ENCODE measurements at regions not wholly inside any gene's neighbourhood (a gene's known extent, or its start where the extent isn't known, plus 50 kb on each side); places are given as distances from the start of the nearest gene placed in this dataset.

GRCh38 chr22:22388090-22388489 is 120.5 kb downstream of the ZNF280B start:
- Histone ChIP-seq H3K27ac (no peak overlapping the region), H3K36me3 (no peaks in the 10 kb centered on the region), H3K27me3 (peaks cover 34% of the 10 kb centered on the region), H3K4me1 (no peaks in the 10 kb centered on the region), H3K4me3 (no peak overlapping the region), H3K9me3 (no peaks in the 10 kb centered on the region)
- TF ChIP-seq CTCF (IDR thresholded peaks at IDR 0.05) (no peak), EP300 (IDR thresholded peaks at IDR 0.05; ENCODE audit: low read depth) (no peak), POLR2A (IDR thresholded peaks at IDR 0.05) (no peak), POLR2AphosphoS5 (IDR thresholded peaks at IDR 0.05) (no peak)
- WGBS, 2 donors (ENCODE audit: low coverage in 1 of 2): 61% methylated on average over 5 of the region's 5 CpGs; no CpG with 5 or more reads in 1 of the 2 donors
- intact Hi-C loops (cut with DNase I; ENCODE audit: low total_unique reads) (no loop called here), in situ Hi-C loops (cut with MboI; ENCODE audit: low pct_ligation_motif_present in 1 of 4, low pct_unique_long_range_greater_than_20kb in 1 of 4, low sequenced_read_pairs in 3 of 4) (no loop called here)
- no peak for DNase-seq

DNA sequence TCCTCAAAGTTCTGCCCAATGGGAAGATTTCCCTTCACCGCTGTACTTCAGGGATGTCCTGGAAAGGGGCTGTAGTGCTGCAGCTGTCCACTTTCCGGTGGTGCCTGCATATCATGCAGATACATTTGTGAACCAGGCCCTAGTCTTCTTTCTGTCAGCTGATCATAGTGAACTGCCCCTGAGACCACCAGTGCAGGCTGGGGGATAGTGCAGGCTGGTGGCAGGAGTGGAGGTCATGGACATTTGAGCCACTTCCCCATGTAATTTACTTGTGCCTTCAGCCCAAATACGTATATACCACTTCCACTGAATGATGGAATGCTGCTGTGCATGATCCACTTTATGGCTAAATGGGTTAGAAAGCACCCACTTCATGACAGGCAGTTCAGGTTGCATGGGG is 120.0 kb downstream of the ZNF280B start:
- Histone ChIP-seq H3K27ac (no peak overlapping the region), H3K27me3 (peaks cover 31% of the 10 kb centered on the region), H3K4me1 (no peaks in the 10 kb centered on the region), H3K4me3 (no peak overlapping the region), H3K9me3 (no peaks in the 10 kb centered on the region), H3K36me3 (no peaks in the 10 kb centered on the region)
- intact Hi-C loops (cut with DNase I; ENCODE audit: low total_unique reads): no loop called here
- no peak for DNase-seq
- in situ Hi-C loops (cut with MboI; ENCODE audit: low pct_ligation_motif_present in 1 of 4, low pct_unique_long_range_greater_than_20kb in 1 of 4, low sequenced_read_pairs in 3 of 4): no loop called here
- TF ChIP-seq CTCF (IDR thresholded peaks at IDR 0.05) (no peak), POLR2AphosphoS5 (IDR thresholded peaks at IDR 0.05) (no peak), POLR2A (IDR thresholded peaks at IDR 0.05) (no peak), EP300 (IDR thresholded peaks at IDR 0.05; ENCODE audit: low read depth) (no peak)
- 91% methylated on average over 3 of the region's 3 CpGs; no CpG with 5 or more reads in 1 of the 2 donors for WGBS, 2 donors (ENCODE audit: low coverage in 1 of 2)

DNA sequence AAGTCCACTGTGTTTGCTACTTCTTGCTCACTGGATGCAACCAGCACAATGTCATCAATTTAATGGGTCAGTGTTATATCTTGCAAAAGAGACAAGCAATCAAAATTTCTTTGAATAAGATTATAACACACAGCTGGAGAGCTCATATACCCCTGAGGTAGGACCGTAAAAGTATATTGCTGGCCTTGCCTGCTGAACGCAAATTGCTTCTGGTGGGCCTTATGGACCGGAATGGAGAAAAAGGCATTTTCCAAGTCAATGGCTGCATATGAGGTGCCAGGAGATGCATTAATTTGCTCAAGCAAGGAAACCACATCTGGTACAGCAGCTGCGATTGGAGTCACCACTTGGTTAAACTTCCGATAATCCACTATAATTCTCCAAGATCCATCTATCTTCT is 119.1 kb downstream of the ZNF280B start:
- no peaks in the 10 kb centered on the region for H3K9me3 ChIP-seq
- H3K27ac ChIP-seq: no peak overlapping the region
- TF ChIP-seq POLR2AphosphoS5 (IDR thresholded peaks at IDR 0.05) (no peak), POLR2A (IDR thresholded peaks at IDR 0.05) (no peak), CTCF (IDR thresholded peaks at IDR 0.05) (no peak), EP300 (IDR thresholded peaks at IDR 0.05; ENCODE audit: low read depth) (no peak)
- no peaks in the 10 kb centered on the region for H3K4me1 ChIP-seq
- in situ Hi-C loops (cut with MboI; ENCODE audit: low pct_ligation_motif_present in 1 of 4, low pct_unique_long_range_greater_than_20kb in 1 of 4, low sequenced_read_pairs in 3 of 4) (no loop called here), intact Hi-C loops (cut with DNase I; ENCODE audit: low total_unique reads) (no loop called here)
- H3K27me3 ChIP-seq: peaks cover 22% of the 10 kb centered on the region
- 89 to 93% methylated on average over 5 of the region's 5 CpGs for WGBS, 2 donors (ENCODE audit: low coverage in 1 of 2)
- H3K4me3 ChIP-seq: no peak overlapping the region
- H3K36me3 ChIP-seq: no peaks in the 10 kb centered on the region
- DNase-seq: no peak

- Histone ChIP-seq H3K9me3 (no peaks in the 10 kb centered on the region), H3K27me3 (peaks cover 18% of the 10 kb centered on the region), H3K4me1 (no peaks in the 10 kb centered on the region), H3K27ac (no peak overlapping the region), H3K4me3 (no peak overlapping the region), H3K36me3 (no peaks in the 10 kb centered on the region)
- in situ Hi-C loops (cut with MboI; ENCODE audit: low pct_ligation_motif_present in 1 of 4, low pct_unique_long_range_greater_than_20kb in 1 of 4, low sequenced_read_pairs in 3 of 4) (no loop called here), intact Hi-C loops (cut with DNase I; ENCODE audit: low total_unique reads) (no loop called here)
- DNase-seq: no peak
- WGBS, 2 donors (ENCODE audit: low coverage in 1 of 2): 74 to 94% methylated on average over 3 to 4 of the region's 4 CpGs
- TF ChIP-seq EP300 (IDR thresholded peaks at IDR 0.05; ENCODE audit: low read depth) (no peak), POLR2A (IDR thresholded peaks at IDR 0.05) (no peak)
Observed at GRCh38 chr22:22390989-22391388, 117.6 kb downstream of the ZNF280B start.

DNA sequence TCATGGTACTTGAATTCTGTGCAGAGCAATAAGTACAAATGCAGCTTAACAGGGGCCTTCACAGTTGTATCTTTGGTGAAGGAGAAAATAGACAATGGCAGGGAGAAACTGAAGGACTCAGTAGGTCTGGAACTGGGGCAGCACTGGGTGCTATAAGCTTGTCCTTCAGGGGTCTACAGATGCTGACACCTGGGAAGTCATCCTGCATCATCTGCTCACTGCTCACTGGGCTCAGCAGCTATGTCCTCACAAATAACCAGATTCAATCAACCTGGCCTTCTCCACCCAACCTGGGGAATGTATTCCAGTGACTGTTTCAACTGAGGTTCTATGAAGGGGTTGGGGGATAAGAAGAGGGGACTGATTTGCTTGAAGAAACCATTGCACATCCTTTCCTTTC is 117.0 kb downstream of the ZNF280B start:
- H3K9me3 ChIP-seq: no peaks in the 10 kb centered on the region
- TF ChIP-seq POLR2A (IDR thresholded peaks at IDR 0.05) (no peak), CTCF (IDR thresholded peaks at IDR 0.05) (no peak), EP300 (IDR thresholded peaks at IDR 0.05; ENCODE audit: low read depth) (no peak), POLR2AphosphoS5 (IDR thresholded peaks at IDR 0.05) (no peak)
- intact Hi-C loops (cut with DNase I; ENCODE audit: low total_unique reads) (no loop called here), in situ Hi-C loops (cut with MboI; ENCODE audit: low pct_ligation_motif_present in 1 of 4, low pct_unique_long_range_greater_than_20kb in 1 of 4, low sequenced_read_pairs in 3 of 4) (no loop called here)
- H3K4me3 ChIP-seq: no peak overlapping the region
- H3K27me3 ChIP-seq: peaks cover 14% of the 10 kb centered on the region
- H3K36me3 ChIP-seq: no peaks in the 10 kb centered on the region
- H3K27ac ChIP-seq: no peak overlapping the region
- H3K4me1 ChIP-seq: no peaks in the 10 kb centered on the region
- DNase-seq: no peak

Data from transverse colon (tissue), 4 donors.